ENCODE measurements at regions not wholly inside any gene's neighbourhood (a gene's known extent, or its start where the extent isn't known, plus 50 kb on each side); places are given as distances from the start of the nearest gene placed in this dataset.
"Not testable (repeated sequence)": the region's sequence is repeated elsewhere in the genome, so short reads cannot be mapped to it uniquely, and the experiment has no call there.

DNA sequence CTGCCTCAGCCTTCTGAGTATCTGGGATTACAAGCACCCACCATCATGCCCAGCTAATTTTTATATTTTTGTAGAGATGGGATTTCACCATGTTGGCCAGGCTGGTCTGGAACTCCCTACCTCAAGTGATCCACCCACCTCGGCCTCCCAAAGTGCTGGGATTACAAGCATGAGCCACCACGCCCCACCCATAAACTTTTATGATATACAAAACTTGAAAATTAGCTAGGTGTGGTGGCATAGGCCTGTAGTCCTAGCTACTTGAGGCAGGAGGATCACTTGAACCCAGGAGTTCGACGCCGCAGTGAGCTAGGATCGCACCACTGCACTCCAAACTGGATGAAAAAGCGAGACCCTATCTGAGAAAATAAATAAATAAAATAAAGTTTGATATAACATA lies 149.5 kb upstream of the ATF7IP start:
- TF ChIP-seq, protein P1, sequence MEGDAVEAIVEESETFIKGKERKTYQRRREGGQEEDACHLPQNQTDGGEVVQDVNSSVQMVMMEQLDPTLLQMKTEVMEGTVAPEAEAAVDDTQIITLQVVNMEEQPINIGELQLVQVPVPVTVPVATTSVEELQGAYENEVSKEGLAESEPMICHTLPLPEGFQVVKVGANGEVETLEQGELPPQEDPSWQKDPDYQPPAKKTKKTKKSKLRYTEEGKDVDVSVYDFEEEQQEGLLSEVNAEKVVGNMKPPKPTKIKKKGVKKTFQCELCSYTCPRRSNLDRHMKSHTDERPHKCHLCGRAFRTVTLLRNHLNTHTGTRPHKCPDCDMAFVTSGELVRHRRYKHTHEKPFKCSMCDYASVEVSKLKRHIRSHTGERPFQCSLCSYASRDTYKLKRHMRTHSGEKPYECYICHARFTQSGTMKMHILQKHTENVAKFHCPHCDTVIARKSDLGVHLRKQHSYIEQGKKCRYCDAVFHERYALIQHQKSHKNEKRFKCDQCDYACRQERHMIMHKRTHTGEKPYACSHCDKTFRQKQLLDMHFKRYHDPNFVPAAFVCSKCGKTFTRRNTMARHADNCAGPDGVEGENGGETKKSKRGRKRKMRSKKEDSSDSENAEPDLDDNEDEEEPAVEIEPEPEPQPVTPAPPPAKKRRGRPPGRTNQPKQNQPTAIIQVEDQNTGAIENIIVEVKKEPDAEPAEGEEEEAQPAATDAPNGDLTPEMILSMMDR (IDR thresholded peaks at IDR 0.05) = not testable (repeated sequence)
- TF ChIP-seq EP300 (IDR thresholded peaks at IDR 0.05); HDAC2 (IDR thresholded peaks at IDR 0.05); MAFK (IDR thresholded peaks at IDR 0.05; ENCODE audit: partially characterized antibody); POLR2A (IDR thresholded peaks at IDR 0.05; ENCODE audit: low read length); KDM1A (IDR thresholded peaks at IDR 0.05; ENCODE audit: low read depth); GATA3 (IDR thresholded peaks at IDR 0.05; ENCODE audit: borderline replicate concordance); MAZ (IDR thresholded peaks at IDR 0.05; ENCODE audit: borderline replicate concordance, low read depth, low read length); TP53 (CRISPR knock-in tag; IDR thresholded peaks at IDR 0.05); CHD2 (IDR thresholded peaks at IDR 0.05; ENCODE audit: low read length, partially characterized antibody): not testable (repeated sequence)
